NCI-H524 (cell line): ENCODE measurements at regions not wholly inside any gene's neighbourhood (a gene's known extent, or its start where the extent isn't known, plus 50 kb on each side); places are given as distances from the start of the nearest gene placed in this dataset.
"Not testable (repeated sequence)": the region's sequence is repeated elsewhere in the genome, so short reads cannot be mapped to it uniquely, and the experiment has no call there.

ENCODE experiments used
- DNase-seq, 2 experiments: peaks; one replicate each; lab custom pipeline; 2025; lab: John Stamatoyannopoulos, UW

DNA sequence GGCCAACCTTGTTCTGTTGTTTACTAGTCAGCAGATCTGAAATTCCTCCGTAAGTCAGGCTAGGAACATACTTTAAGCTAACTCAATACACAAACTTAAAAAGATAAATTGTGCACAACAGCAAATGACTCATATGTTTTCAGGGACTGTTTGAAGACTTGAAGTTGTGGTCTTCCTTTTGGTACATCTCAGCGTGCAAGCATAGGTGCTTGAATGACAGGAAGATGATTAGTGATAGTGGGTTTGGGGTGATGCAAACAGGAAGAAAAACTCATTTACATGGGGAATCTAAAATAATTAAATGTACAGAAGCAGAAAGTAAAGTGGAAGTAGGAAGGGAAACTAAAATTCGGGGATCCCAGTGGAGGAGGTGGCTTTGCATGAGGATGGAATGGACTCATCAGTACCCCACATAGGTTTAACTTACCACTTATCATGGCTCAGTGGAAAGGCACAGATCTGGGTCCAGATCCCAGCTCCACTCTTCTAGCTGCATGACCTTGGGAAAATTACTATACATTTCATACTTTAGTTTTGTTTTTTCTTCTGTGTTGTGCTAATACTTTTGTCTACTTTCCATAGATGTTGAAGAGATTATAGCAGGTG is 122.3 kb downstream of the XCL2 start:
- no peak for DNase-seq

DNA sequence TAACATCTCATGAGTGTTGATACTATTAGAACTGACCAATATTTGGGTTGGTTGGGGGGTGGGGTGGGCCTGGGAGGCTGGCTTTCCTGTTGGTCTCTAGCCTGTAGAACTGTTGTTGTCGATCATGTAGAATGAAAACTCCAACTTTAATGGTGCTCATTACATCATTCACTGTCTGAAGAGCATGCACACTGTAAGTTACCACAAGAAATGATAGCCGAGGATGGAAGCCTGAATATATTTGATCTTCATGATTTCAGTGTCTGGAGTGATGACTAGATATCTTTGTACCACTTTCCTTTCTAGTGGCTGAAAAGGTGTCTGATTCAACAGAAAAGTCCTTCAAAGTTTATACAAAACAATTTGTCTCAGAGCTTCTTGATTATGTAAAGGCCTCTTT is 123.6 kb downstream of the XCL2 start:
- DNase-seq, result no peak

DNA sequence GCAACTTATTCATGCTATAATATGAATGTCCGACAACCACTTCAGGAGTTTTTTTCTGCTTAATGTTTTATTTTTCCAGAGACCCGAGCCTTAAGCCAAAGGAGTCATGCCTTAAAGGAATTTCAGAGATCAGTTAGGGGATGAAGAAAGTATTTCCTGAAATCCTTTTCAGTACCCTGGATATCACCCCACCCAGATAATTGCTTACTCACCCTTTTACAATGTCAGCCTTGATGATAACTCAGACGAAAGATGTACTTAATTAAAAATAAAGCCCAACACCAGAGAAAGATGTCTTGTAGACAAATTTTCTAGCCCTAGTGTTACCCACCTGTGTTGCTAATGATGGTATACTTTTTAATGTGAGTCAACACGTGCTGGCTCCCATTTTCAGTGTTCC is 124.1 kb downstream of the XCL2 start:
- DNase-seq, result no peak

DNA sequence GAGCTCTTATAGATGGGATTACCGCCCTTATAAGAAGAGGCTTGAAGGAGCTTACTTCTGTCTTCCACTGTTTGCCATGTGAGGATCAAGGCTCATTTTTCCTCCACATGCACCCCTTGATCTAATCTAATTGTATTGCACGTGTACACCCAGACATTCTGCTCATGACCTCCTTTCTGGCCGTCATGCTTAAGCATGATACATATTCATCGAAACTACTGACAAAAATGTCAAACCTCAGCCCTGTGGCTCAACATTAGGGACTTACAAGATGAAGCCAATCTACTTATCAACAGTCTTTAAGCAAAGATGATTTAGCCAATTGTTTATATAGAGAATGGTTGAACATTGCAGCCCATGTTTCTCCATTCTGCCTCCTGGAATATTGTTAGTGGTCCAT is 127.6 kb downstream of the XCL2 start:
- DNase-seq, result peak in 1 of 2 experiments; percentile 3

DNA sequence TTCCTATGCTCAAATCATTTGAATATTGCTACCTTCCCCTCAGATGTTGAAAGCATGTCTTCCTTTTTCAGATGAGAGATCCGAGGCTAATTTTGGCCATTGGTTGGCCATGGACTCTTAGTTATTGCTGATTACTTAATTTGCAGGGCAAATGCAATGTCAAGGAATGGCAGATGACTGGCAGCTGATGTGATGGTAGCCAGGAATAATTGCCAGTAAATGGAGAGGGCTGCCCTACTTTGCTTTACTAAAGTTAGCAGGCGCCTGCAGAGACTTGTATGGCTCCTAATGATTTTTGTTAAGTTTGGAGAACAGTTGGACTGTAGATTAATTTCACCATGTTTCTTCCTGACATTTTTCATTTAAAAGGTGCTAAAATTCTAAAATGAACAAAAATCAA is 128.9 kb downstream of the XCL2 start:
- no peak for DNase-seq

DNA sequence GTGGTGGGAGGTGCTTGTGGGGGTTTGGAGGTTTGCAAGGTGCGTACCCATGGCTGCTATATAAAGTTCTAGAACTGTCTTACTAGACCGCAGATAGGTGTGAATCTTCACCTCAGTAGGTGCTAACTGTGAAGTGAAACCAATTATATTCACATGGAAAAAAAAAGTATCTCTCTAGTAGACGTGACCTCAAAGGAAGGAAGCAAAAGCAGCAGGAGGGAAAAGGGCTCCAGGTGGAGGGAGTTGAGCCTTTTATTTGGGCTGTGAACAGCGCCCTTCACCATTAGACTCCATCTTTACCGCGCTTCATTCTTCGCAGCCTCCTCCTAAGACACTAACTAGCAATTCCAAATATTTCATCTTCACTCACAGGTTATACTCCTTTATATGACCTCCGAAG is 129.8 kb downstream of the TBX19 start:
- DNase-seq, result no peak

DNA sequence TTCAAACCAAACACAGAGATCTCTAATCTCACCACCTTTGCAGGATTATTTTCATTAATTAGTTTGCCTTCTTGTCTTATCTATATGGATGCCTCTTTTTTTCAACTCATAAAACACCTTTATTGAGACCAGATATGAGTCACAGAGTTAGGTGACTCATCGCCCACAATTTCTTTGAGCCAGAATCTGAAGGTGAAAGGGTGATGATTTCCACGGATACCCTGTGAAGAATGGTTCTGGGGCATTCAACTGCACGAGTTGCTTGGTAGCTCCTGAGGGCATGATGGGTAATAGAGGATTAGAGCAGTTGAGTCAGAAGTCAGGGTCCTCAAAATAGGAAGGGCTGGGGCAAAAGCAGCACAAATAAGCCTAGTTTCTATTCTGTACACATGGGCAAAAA is 128.2 kb downstream of the TBX19 start:
- DNase-seq, result no peak

DNA sequence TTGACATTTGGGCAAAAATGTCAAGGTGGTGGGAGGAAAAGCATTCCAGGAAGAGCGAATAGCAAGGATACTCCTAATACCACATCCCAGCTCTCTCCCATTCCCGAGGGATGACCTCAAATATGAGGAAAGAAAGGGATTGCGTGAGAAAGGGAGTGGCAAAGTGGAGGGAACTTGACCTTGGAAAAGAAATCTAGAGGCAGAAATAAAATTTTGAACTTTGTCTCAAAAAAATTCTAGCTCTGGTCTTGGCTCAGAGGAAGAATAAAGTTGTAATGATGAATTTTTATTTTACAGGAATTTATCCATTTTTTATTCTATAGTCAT is 127.8 kb downstream of the TBX19 start:
- DNase-seq, result no peak

DNA sequence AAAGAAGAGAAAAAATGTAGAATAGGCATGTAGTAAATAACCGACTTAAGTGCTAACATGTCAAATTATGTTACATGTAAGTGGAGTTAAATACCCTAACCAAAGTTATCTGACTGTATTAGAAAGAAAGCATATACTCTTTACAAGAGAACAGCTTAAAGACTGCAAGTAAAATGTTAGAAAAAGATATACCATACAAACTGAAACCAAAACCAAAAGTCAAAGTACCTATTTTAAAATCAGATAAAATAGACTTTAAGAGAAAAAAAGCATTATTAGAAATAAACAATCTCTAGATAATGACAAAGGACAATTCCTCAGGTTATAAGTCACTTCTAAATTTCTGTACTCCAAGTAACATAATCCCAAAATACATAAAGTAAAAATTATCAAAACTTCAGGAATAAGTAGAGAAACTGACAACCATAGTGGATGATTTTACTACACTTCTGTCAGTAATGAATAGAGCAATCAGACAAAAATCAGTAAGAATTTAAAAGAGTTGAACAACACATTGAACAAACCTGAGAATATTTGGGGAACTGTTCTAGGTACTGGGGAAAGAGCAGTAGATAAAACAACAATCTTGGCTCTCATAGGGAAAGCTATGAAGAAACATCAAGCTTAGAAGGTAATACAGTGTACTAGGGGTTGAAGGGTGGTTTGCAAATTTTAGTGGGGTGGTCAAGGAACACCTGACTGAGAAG is 127.3 kb downstream of the TBX19 start:
- no peak for DNase-seq

DNA sequence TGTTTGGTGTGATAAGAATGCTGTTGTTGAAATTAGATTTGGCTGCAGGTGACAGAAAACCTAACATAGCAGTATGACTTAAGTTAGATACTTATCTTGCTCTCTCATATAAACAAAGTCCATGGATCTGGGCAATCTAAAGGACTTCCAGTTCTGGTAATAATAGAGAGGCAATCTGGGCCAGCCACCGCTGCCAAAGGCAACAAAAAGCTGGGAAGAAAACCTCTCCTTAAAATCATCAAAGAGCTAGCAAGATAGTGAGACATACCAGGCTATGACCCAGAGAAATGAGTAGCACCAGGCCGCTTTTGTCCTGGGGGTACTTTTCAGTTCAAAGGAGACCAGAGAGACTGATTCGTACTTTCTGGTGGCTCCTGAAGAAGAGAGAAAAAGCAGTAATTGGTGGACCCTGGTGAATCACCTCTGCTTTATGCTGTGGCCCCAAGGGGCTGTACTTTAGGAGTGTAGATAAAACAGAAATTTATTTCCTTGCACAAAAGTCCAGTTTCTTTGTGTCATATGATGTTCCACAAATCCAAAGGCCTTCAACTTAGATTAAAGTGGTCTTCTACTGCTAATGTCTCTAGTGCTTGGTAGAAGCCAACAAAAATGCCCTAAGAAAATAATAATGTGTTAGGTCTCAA is 125.4 kb downstream of the TBX19 start:
- DNase-seq, result no peak

DNA sequence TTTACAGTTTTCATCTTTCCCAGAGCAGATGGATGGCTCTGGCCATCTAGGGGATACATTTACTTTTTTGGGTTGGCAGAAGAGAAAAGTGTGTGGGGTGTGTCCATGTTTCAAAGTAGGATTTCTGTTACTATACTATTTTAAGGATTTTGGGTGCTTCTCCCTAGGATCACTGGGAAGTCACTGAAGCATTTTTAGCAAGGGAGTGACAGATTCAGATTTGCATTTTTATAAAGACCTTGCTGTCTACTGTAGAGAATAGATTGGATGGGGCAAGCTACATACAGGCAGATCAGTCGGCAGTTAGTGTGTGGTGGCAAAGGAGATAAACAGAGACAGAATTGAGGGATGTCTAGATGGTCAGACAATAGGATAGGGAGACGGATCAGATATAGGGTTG is 122.5 kb downstream of the TBX19 start:
- DNase-seq, result no peak

DNA sequence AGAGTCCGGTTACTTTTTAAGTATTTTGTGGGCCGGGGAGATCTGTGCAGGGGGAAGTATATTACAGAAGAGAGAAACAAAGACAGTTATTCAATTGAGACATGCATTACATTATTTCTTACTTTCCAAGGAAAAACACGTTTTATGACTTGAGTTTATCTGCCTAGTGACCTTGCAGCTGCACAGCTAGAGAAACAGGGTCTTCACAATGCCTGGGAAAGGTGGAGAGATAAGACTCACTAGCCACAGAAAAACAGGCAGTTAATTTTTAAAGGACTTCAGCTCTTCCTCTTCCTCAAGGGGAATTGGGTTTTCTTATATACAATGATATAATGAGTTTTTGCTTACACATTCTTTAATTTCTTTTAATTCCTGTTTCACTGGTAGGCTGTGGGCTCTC is 121.8 kb downstream of the TBX19 start:
- DNase-seq, result not testable (repeated sequence)

DNA sequence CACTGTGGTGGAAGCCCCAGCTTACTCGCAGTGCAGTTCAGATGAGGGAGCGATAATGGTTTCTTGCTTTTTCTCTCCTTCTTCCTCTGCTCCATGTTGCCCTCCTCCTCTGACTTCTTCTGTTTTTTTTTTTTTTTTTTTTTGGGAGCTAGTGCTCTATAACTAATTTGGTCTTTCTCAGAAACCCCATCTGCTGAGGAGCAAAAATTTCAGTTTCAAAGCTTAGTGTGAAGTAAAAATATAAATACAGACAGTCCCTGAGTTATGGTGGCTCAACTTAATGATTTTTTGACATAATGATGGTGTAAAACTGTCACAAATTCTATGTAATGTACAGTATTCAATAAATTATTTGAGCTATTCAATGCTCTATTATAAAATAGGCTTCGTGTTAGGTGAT is 120.7 kb downstream of the TBX19 start:
- no peak for DNase-seq

DNA sequence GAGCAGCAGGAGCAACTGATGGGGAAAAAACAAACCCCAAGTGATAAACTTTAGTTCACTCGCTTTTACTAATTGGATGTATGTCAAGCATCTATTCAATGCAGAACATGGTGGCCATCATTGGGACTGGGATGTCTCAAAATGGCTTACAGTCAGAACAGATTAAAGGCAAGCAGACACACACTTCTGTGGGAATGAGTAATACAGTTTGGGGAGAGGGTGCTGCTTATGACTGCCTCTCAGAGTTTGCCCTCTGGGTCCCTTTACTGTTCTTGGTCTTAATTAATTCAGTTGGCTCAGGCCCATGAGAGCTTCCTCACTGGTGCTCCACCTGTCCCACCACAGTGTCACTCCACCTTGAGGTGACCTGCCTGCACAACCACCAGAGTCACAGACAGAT is 119.5 kb downstream of the TBX19 start:
- no peak for DNase-seq

DNA sequence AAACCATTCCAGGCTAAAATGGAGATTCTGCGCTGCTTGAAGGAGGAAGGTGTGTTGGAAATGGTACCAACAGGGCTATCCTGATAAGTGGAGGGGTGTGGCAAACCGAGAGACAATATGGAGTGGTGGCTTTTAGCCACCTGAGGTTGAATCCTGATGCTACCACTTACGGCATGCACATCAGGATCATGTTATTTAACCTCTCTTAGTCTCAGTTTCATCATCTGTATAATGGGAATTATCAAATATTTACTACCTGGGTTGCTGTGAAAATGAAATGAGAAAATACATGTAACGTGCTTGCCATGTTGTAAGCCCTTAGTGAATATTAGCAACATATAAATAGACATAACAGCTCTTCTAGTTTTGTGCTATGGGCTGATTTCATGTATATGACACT is 117.1 kb downstream of the TBX19 start:
- DNase-seq, result no peak

DNA sequence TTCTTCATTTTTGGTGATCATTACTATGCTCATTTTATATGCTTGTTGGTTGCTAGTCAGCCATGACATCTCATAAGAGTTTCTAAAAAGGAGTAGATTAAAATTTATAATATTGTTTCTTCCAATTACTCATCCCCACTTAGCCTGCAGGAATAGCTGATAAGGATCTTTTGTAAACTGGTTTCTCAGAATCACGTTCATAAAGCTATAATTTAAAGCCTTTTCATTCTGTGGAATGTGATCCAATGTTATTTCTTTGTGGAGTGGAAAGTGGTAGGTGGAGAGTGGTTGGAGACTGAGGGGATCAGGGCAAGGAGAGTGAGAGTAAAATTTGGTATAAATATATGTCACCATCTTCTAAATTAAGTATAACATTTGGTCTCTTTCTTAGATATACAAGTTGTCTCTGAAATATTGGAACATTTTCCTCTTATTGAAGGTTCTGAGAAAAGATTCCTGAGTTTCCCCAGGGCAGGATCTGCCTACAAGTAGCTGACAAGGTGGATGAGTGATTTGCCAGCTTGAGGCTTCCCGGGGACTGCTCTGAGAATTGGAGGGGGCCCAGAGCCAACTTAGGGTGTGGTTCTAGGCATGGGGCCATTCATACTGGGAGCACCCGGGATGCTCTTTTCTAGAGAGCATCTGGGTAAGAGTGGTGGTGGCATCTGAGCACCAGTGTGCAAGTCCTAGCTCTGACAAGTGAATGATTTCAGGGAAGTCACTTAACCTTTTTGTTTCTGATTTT is 116.4 kb downstream of the TBX19 start:
- no peak for DNase-seq

DNA sequence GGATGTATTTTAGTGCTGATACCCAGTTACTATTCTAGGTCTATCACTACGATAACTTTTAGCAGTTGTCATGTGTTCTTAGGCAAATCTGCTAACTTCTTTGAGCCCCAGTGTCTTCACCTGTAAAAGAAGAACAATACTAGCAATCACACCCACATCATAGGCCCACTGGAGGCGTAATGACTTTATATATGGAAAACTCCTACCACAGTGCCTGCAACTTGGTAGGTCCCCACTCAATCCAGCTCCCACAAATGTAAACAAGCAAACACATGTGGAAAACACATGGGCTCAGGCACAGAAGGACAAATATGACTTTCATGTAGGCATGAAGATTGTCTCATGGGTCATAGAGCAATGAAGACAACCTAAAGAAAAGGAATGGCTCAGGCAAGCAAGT is 115.8 kb downstream of the TBX19 start:
- DNase-seq, result no peak

DNA sequence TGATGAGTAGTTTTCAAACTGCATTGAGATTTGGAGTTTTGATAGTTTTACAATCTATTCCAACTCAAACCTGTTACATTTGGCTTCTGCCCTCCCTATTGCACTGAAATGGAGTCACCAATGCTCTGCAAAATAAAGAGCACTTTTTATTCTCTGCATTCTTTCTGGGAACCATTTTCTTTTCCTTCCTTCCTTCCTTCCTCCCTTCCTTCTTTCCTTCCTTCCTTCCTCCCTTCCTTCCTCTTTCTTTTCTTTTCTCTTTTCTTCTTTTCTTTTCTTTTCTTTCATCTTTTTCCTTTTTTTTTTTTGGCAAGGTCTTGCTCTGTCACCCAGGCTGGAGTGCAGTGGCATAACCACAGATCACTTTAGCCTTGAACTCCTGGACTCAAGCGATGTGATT is 114.2 kb downstream of the TBX19 start:
- no peak for DNase-seq

DNA sequence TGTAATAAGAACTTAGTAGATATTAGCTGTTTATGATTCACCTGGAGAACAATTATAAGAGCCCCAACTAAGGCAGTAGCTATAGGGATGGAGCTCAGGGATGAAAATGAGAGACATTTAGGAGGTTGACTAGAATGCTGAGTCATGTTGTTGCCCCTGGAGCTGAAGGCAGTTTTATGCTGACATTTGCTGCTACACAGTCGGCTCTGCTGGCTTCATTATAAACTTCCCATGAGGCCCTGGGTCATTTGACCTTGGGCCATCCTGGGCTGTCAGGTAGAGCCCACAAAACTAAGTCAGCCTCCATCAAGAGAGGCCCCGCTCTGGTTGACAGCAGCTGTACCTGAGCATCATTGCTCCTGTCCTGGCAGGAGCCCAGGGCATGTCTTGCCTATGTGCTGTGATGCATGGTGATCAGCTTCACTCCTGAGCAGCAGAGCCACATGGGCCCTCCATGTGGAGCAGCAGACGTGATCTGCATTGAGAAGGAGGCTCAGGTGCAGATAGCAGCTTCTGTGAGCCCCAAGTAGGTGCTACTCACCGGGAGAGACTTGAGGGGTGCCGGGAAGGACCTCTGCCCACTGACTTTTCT is 112.4 kb downstream of the TBX19 start:
- DNase-seq, result no peak

DNA sequence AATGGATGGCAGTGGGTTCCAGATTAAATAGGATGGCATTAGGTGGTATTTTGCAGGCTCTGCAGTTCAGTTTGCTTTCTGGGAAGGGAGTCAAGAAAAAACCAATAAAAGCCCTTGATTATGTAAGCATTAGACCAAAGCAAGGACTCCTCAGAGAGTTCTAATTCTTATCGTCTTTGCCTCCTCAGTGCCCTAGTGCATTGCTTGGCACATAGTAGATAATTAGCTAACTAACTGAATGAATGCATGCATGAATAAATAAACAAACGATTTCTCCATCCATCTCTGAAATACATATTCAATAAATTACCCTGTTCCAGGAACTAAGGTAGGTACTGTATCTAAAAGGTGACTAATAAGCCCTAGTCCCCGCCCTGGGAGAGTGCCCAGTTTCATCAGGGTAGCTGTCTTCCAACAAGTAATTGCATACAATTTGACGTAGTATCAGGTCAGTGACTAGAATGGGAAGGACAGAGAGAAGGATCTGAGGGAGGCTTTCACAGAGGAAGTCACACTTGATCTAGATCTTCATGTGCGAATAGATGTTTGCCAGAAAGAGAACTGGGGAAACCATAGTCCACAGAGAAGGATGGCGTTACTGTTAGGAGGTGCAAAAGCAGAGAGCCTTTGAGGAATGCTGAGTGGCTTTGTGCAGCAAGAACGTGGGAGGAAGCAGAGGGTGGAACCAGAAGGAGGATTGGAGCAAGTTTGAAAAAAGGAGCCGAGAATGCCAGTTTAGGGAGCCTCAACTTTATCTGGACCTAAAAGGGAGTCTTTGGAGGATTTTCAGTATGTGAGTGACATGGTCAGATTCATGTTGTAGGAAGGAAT is 111.4 kb downstream of the TBX19 start:
- no peak for DNase-seq

DNA sequence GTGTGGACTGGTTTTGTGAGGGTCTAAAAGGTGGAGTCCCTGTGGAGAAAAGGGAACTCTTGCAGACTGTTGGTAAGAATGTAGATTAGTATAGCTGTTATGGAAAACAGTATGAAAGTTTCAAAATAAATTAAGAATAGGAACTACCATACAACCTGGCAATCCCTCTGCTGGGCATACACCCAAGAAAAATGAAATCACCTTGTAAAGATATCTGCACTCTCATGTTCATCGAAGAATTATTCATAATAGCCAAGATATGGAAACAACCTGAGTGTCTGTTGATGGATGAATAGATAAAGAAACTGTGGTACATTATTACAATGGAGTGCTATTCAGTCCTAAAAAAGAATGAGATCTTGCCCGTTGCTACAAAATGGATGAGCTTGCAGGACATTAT is 109.6 kb downstream of the TBX19 start:
- DNase-seq, result no peak
